Ishikawa (cell line): ENCODE measurements at regions not wholly inside any gene's neighbourhood (a gene's known extent, or its start where the extent isn't known, plus 50 kb on each side); places are given as distances from the start of the nearest gene placed in this dataset.

Source experiments
- CEBPB ChIP-seq: IDR thresholded peaks from 2 replicates; pipeline ENCODE4 v1.6.1; 2012
- CREB1 ChIP-seq: IDR thresholded peaks from 2 replicates; pipeline ENCODE4 v1.6.1; 2012; ENCODE audit warnings: low read depth
- EGR1 ChIP-seq: IDR thresholded peaks from 2 replicates; pipeline ENCODE4 v1.6.1; 2012
- EP300 ChIP-seq: IDR thresholded peaks from 2 replicates; pipeline ENCODE4 v1.6.1; 2012; ENCODE audit warnings: borderline replicate concordance
- FOXM1 ChIP-seq: IDR thresholded peaks from 2 replicates; pipeline ENCODE4 v1.6.1; 2012; ENCODE audit warnings: low read depth, borderline replicate concordance
- NFIC ChIP-seq: IDR thresholded peaks from 2 replicates; pipeline ENCODE4 v1.6.1; 2012
- RAD21 ChIP-seq: IDR thresholded peaks from 2 replicates; pipeline ENCODE4 v1.6.1; 2012; ENCODE audit warnings: low read depth
- TAF1 ChIP-seq: IDR thresholded peaks from 2 replicates; pipeline ENCODE4 v1.6.1; 2012; ENCODE audit warnings: low read depth, mild to moderate bottlenecking
- TCF12 ChIP-seq: IDR thresholded peaks from 2 replicates; pipeline ENCODE4 v1.6.1; 2012; ENCODE audit warnings: low read depth
- TEAD4 ChIP-seq: IDR thresholded peaks from 2 replicates; pipeline ENCODE4 v1.6.1; 2012
- USF1 ChIP-seq: IDR thresholded peaks from 2 replicates; pipeline ENCODE4 v1.6.1; 2012
- YY1 ChIP-seq: IDR thresholded peaks from 2 replicates; pipeline ENCODE4 v1.6.1; 2012; ENCODE audit warnings: low read depth
- ZBTB7A ChIP-seq: IDR thresholded peaks from 2 replicates; pipeline ENCODE4 v1.6.1; 2012; ENCODE audit warnings: low read depth
- TF ChIP-seq, protein P1 (sequence below): IDR thresholded peaks from 2 replicates; pipeline ENCODE4 v1.6.1; 2012; ENCODE audit warnings: low read depth, mild to moderate bottlenecking
- TF ChIP-seq, protein P2 (sequence below): IDR thresholded peaks from 2 replicates; pipeline ENCODE4 v1.6.1; 2012

GRCh38 chr9:99743006-99743405 is 78.7 kb upstream of the NR4A3 start:
- TF ChIP-seq TCF12, result no peak
- TF ChIP-seq, protein P1, sequence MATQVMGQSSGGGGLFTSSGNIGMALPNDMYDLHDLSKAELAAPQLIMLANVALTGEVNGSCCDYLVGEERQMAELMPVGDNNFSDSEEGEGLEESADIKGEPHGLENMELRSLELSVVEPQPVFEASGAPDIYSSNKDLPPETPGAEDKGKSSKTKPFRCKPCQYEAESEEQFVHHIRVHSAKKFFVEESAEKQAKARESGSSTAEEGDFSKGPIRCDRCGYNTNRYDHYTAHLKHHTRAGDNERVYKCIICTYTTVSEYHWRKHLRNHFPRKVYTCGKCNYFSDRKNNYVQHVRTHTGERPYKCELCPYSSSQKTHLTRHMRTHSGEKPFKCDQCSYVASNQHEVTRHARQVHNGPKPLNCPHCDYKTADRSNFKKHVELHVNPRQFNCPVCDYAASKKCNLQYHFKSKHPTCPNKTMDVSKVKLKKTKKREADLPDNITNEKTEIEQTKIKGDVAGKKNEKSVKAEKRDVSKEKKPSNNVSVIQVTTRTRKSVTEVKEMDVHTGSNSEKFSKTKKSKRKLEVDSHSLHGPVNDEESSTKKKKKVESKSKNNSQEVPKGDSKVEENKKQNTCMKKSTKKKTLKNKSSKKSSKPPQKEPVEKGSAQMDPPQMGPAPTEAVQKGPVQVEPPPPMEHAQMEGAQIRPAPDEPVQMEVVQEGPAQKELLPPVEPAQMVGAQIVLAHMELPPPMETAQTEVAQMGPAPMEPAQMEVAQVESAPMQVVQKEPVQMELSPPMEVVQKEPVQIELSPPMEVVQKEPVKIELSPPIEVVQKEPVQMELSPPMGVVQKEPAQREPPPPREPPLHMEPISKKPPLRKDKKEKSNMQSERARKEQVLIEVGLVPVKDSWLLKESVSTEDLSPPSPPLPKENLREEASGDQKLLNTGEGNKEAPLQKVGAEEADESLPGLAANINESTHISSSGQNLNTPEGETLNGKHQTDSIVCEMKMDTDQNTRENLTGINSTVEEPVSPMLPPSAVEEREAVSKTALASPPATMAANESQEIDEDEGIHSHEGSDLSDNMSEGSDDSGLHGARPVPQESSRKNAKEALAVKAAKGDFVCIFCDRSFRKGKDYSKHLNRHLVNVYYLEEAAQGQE, result no peak
- no peak for TF ChIP-seq USF1
- no peak for TF ChIP-seq TEAD4
- TF ChIP-seq EP300, result no peak
- no peak for TF ChIP-seq EGR1
- TF ChIP-seq NFIC, result no peak
- no peak for TF ChIP-seq RAD21
- TF ChIP-seq, protein P2, sequence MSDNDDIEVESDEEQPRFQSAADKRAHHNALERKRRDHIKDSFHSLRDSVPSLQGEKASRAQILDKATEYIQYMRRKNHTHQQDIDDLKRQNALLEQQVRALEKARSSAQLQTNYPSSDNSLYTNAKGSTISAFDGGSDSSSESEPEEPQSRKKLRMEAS, result no peak
- TF ChIP-seq TAF1, result no peak
- TF ChIP-seq CEBPB, result no peak
- TF ChIP-seq CREB1, result no peak
- no peak for TF ChIP-seq ZBTB7A
- TF ChIP-seq YY1, result no peak
- no peak for TF ChIP-seq FOXM1

DNA sequence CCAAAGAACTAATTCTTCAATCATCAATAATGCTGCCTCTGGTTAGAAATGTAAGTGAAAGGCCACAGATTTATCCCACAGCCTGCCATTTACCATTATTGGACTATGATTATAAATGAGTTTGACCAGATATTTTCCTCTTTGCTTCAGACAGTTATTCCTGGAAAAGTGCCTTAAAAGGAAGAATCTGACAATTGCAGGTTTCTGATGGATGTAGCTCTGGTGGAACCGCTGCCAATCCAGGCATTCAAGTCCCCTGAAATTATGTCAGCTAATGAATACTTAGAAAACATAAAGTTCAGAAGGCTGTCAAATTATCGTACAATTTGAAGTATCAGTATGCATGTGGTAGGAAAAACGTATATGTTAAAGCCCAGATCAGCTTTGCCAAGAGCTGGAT is 78.2 kb upstream of the NR4A3 start:
- TF ChIP-seq EGR1 (no peak), EP300 (no peak), YY1 (no peak), TEAD4 (no peak), TAF1 (no peak), NFIC (no peak), FOXM1 (no peak), CREB1 (no peak), ZBTB7A (no peak), CEBPB (no peak), TCF12 (no peak), USF1 (no peak), RAD21 (no peak)
- TF ChIP-seq, protein P1, result no peak
- TF ChIP-seq, protein P2, result no peak

GRCh38 chr9:99744132-99744531 is 77.6 kb upstream of the NR4A3 start:
- TF ChIP-seq TAF1 (no peak), YY1 (no peak), EGR1 (no peak), TCF12 (no peak), EP300 (no peak), CREB1 (no peak), ZBTB7A (no peak)
- TF ChIP-seq, protein P1, result no peak

GRCh38 chr9:99745085-99745484 is 76.6 kb upstream of the NR4A3 start:
- TF ChIP-seq, protein P2, result no peak
- TF ChIP-seq USF1, result no peak
- TF ChIP-seq NFIC, result no peak
- no peak for TF ChIP-seq CREB1
- TF ChIP-seq EP300, result no peak
- no peak for TF ChIP-seq CEBPB
